Activated T-cell treated with anti-CD3 and anti-CD28 coated beads, Interleukin-2, amount 50 U/mL, for 24 hours (primary cell): ENCODE measurements at regions not wholly inside any gene's neighbourhood (a gene's known extent, or its start where the extent isn't known, plus 50 kb on each side); places are given as distances from the start of the nearest gene placed in this dataset.

Experiments used
- DNase-seq: peaks from one replicate; pipeline ENCODE4 v3.0.0-alpha.2; 2020
- H3K27ac Mint-ChIP-seq: 2 replicates; pipeline ENCODE4 v1.8.0; 2020; ENCODE audit warnings: mild to moderate bottlenecking, mixed read lengths
- H3K27me3 Mint-ChIP-seq: 2 replicates; pipeline ENCODE4 v1.8.0; 2020; ENCODE audit warnings: mixed read lengths
- H3K36me3 Mint-ChIP-seq: 2 replicates; pipeline ENCODE4 v1.8.0; 2020; ENCODE audit warnings: low read depth, mixed read lengths
- H3K4me1 Mint-ChIP-seq: 2 replicates; pipeline ENCODE4 v1.8.0; 2020; ENCODE audit warnings: low read depth, mixed read lengths
- H3K4me3 Mint-ChIP-seq: 2 replicates; pipeline ENCODE4 v1.8.0; 2020; ENCODE audit warnings: mild to moderate bottlenecking, moderate library complexity, mixed read lengths
- H3K9me3 Mint-ChIP-seq: 2 replicates; pipeline ENCODE4 v1.8.0; 2020; ENCODE audit warnings: mixed read lengths

DNA sequence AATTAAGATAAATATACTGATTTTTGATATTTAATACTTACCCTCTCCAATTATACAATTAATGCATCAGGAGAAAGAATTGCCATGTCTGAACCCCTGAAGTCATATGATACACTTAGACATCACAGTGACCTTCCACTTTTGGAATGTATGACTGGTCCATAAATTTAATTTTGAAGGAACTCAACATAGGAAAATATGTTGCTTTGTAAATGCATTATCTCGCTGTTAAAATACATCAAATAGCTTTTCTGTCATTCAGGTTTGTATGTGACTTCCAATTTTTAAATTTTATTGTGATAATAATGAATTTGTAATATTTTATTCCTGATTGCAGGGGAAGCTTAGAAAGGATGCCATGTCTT lies 631.9 kb upstream of the ANKRD30A start:
- H3K27ac Mint-ChIP-seq: no peak overlapping the region
- no peaks in the 10 kb centered on the region for H3K4me1 Mint-ChIP-seq
- no peak overlapping the region for H3K4me3 Mint-ChIP-seq
- peaks cover 10% of the 10 kb centered on the region for H3K9me3 Mint-ChIP-seq
- H3K27me3 Mint-ChIP-seq: no peaks in the 10 kb centered on the region
- no peaks in the 10 kb centered on the region for H3K36me3 Mint-ChIP-seq
- no peak for DNase-seq

DNA sequence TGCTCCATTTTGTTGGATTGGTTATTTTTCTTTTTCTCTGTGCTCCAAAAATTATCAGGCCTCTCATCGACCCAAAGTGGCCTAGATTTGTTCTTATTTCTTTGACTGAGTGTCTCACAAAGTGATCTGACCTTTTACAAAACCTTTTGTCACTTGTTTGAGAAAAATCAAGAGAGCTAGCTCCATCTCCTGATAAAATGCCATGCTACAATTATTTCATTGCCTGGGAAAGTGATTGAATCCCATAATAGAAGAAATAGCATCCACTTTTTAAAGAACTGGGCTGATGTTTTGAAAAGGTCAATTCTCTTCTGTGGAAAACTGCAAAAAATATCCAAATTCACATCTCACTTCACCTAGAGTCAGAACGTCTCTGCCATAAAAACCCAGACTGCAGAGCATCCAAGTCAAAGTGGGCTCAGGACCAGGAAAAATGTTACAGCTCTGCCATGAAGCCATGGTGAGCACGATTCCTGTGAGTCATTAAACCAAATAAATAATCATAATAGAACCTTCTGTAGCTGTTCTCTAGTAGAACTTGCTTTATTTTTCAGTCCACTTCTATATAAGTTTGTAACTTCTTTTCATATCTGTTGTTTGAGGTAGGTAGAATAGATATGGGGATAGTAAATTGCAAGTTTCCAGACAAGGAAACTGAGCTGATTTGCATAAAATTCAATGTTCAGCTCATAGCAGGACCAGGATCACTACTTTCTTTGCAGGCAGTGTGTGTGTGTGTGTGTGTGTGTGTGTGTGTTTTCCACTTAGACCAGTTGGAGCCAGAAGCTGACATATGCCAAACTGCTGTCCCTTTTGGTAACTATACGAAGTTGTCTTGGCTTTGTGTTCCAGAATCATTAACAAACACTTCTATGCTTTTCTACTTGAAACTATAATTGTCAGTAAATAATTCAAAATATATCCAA lies 632.5 kb upstream of the ANKRD30A start:
- no peaks in the 10 kb centered on the region for H3K27me3 Mint-ChIP-seq
- no peak for DNase-seq
- H3K4me3 Mint-ChIP-seq: no peak overlapping the region
- H3K36me3 Mint-ChIP-seq: no peaks in the 10 kb centered on the region
- peaks cover 10% of the 10 kb centered on the region for H3K9me3 Mint-ChIP-seq
- H3K27ac Mint-ChIP-seq: no peak overlapping the region
- H3K4me1 Mint-ChIP-seq: no peaks in the 10 kb centered on the region

DNA sequence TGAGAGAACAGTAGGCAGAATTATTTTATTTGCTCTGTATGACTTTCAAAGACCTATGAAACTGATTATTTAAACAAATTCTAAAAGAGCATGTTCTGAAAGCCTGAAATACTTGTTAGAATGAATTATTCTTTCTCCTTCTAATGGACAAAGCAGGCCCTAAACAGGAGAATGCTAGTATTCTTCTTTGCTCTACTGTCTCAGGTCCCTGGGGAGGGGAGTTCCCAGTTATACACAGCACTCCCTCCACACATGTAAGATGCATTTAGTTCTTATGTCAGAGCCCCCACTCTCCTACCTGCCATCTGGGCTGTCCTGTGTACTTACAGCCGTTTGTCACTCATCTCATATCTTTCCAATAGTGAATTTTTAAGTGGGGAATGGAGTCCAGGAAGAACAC lies 633.5 kb upstream of the ANKRD30A start:
- no peaks in the 10 kb centered on the region for H3K27me3 Mint-ChIP-seq
- no peak for DNase-seq
- H3K4me1 Mint-ChIP-seq: no peaks in the 10 kb centered on the region

DNA sequence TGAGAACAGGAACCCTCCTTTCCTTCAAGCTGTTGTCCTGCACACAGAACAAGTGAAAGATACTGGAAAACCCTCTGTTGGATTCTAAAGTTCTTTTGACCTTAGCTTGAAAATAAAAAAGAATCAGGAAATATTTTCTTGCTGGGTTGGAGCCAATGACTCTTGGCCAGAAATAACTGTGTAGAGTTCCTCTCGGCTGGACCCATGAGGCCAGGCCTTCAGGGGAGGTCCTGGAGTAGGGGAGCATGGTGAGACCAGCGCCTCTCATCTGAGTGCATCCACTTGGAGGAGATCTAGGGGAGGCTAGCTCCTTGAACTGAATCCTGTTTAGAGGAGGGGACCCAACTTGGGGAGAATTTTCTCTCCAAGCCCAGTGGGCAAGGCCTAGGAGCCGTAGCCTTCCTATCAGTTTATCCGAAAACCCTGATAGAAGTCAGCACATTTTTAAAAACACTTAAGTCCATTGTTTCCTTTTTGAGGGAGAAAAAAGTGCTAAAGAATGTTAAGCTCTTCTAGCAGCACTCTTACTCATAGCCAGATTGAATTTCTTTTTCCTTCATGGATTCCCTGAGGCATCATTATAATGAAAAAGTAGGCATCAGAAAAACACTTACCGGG lies 635.7 kb upstream of the ANKRD30A start:
- no peaks in the 10 kb centered on the region for H3K4me1 Mint-ChIP-seq
- peaks cover 5% of the 10 kb centered on the region for H3K9me3 Mint-ChIP-seq
- H3K4me3 Mint-ChIP-seq: no peak overlapping the region
- DNase-seq: no peak
- H3K27me3 Mint-ChIP-seq: no peaks in the 10 kb centered on the region
- no peaks in the 10 kb centered on the region for H3K36me3 Mint-ChIP-seq
- no peak overlapping the region for H3K27ac Mint-ChIP-seq

More for the DNA sequence above, 633.5 kb upstream of the ANKRD30A start:
- Mint-ChIP-seq H3K9me3 (peaks cover 10% of the 10 kb centered on the region), H3K27ac (no peak overlapping the region), H3K36me3 (no peaks in the 10 kb centered on the region), H3K4me3 (no peak overlapping the region)

DNA sequence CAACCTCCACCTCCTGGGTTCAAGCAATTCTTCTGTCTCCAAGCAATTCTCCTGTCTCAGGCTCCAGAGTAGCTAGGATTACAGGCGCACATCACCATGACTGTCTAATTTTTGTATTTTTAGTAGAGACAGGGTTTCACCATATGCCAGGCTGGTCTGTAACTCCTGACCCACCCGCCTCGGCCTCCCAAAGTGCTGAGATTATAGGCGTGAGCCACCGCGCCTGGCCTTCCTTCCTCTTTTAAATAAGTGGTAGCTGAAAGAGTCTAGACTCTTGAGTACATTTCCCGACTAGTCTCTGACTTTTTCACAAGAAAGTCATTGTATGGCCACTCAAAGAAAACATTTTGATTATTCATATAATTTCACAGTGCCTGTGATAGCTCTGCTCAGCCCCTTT lies 636.2 kb upstream of the ANKRD30A start:
- Mint-ChIP-seq H3K4me3 (no peak overlapping the region), H3K9me3 (peaks cover 4% of the 10 kb centered on the region), H3K4me1 (no peaks in the 10 kb centered on the region), H3K27me3 (no peaks in the 10 kb centered on the region), H3K27ac (no peak overlapping the region), H3K36me3 (no peaks in the 10 kb centered on the region)
- no peak for DNase-seq

DNA sequence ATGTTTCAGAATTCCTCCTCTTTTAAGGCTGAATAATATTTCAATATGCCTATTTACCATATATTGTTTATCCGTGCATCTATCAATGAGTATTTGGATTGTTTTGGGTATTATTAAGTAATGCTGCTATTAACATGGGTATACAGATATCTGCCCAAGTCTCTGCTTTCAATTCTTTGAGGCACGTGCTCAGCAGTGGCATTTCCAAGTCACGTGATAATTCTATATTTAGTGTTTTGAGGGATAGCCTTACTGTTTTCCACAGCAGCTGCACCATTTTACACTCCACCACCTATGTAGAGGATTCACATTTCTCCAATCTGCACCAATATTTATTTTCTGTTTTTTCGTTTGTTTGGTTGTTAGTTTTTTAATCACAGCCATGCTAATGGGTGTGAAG lies 636.8 kb upstream of the ANKRD30A start:
- no peak overlapping the region for H3K27ac Mint-ChIP-seq

DNA sequence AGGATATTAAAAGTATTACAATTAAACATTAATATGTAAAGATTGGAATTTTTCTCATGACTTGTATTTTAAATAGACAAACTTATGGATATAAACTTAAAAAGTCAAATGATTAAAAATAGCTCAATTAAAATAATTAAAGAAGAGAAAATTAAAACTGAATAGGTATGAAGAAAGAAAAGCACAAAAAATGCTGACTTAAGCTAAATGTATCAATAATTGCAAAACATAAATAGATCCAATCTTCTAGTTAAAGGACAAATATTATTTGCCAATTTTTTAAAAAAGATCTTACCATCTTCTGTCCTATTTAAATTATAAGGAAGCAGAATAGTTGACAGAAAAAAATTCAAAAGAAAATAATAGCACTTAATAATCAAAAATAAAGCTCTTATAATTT lies 646.3 kb upstream of the ANKRD30A start:
- no peaks in the 10 kb centered on the region for H3K36me3 Mint-ChIP-seq
- peaks cover 3% of the 10 kb centered on the region for H3K9me3 Mint-ChIP-seq
- DNase-seq: no peak
- no peaks in the 10 kb centered on the region for H3K27me3 Mint-ChIP-seq
- H3K4me3 Mint-ChIP-seq: no peak overlapping the region
- no peak overlapping the region for H3K27ac Mint-ChIP-seq
- no peaks in the 10 kb centered on the region for H3K4me1 Mint-ChIP-seq

More for the DNA sequence above, 636.8 kb upstream of the ANKRD30A start:
- Mint-ChIP-seq H3K36me3 (no peaks in the 10 kb centered on the region), H3K9me3 (peaks cover 4% of the 10 kb centered on the region), H3K4me3 (no peak overlapping the region), H3K4me1 (no peaks in the 10 kb centered on the region), H3K27me3 (no peaks in the 10 kb centered on the region)
- DNase-seq: no peak

DNA sequence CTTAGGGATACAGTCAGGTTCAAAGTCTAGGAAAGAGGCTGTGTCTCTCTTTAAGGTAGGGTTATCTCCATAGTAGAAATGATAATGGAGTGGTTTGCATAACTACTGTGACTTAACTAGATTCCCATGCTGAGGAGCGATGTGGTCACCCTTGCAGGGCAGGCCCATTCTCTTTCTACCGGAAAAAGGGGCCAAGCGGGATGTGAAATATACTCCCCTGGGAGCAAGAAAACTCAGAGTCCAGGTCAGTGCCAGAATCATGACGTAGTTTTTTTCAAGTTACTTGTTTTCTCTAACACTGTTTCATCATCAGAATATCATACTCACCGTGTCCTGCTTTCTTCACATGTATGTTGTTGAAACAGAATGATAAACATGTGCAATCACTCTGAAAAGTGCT lies 649.0 kb upstream of the ANKRD30A start:
- no peaks in the 10 kb centered on the region for H3K27me3 Mint-ChIP-seq
- H3K36me3 Mint-ChIP-seq: no peaks in the 10 kb centered on the region
- H3K4me1 Mint-ChIP-seq: no peaks in the 10 kb centered on the region
- peaks cover 3% of the 10 kb centered on the region for H3K9me3 Mint-ChIP-seq
- H3K4me3 Mint-ChIP-seq: no peak overlapping the region
- no peak overlapping the region for H3K27ac Mint-ChIP-seq
- DNase-seq: no peak

DNA sequence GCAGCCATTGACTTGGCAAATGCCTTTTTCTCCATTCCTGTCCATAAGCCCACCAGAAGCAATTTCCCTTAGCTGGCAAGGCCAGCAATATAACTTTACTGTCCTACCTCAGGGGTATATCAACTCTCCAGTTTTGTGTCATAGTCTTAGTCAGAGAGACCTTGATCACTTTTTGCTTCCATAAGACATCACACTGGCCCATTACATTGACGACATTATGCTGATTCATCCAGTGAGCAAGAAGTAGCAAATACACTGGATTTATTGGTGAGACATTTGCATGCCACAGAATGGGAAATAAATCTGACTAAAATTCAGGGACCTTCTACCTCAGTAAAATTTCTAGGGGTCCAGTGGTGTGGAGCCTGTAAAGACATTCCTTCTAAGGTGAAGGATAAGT lies 649.7 kb upstream of the ANKRD30A start:
- H3K9me3 Mint-ChIP-seq: peaks cover 3% of the 10 kb centered on the region
- no peak overlapping the region for H3K4me3 Mint-ChIP-seq
- H3K4me1 Mint-ChIP-seq: no peaks in the 10 kb centered on the region
- no peaks in the 10 kb centered on the region for H3K27me3 Mint-ChIP-seq
- no peaks in the 10 kb centered on the region for H3K36me3 Mint-ChIP-seq
- no peak for DNase-seq
- no peak overlapping the region for H3K27ac Mint-ChIP-seq

DNA sequence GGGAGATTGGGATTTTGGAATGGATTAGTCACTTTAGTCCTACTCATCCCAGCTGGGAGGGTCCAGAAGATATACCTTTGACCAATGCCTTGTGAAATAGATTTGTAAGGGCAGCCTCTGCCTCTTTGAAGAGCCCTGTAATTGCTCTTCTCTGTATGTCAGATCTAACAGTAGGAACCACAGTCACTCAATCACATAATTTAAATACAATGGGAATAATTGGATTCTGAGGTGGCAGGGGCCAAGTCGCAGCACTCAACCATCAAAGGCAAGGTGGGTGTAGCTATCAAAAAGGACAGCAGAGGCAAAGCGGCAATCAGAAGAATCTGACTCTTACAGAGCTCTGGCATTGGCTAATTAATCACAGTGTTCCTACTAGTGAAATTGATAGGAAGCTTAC lies 650.9 kb upstream of the ANKRD30A start:
- H3K27ac Mint-ChIP-seq: no peak overlapping the region
- no peak for DNase-seq
- no peak overlapping the region for H3K4me3 Mint-ChIP-seq
- H3K27me3 Mint-ChIP-seq: no peaks in the 10 kb centered on the region
- no peaks in the 10 kb centered on the region for H3K36me3 Mint-ChIP-seq
- H3K9me3 Mint-ChIP-seq: peaks cover 3% of the 10 kb centered on the region
- H3K4me1 Mint-ChIP-seq: no peaks in the 10 kb centered on the region

DNA sequence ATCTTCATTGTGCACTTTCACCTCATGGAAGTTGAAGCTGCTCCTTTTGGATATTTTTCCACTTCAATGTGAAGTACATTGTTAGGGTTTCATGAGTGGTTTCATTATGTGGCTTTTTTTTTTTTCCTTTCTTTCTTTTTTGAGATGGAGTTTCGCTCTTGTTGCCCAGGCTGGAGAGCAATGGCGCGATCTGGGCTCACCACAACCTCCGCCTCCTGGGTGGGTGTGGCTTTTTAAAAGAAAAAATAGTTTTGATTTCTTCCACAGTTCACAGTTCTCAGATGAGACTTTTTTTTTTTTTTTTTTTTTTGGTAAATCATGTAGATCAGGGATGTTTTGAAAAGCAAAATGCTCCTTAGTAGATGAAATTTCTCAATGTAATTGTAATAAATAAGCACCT lies 652.3 kb upstream of the ANKRD30A start:
- DNase-seq: no peak
- H3K27ac Mint-ChIP-seq: no peak overlapping the region
- H3K9me3 Mint-ChIP-seq: peaks cover 5% of the 10 kb centered on the region
- no peaks in the 10 kb centered on the region for H3K36me3 Mint-ChIP-seq
- H3K4me1 Mint-ChIP-seq: no peaks in the 10 kb centered on the region
- no peak overlapping the region for H3K4me3 Mint-ChIP-seq
- H3K27me3 Mint-ChIP-seq: no peaks in the 10 kb centered on the region

DNA sequence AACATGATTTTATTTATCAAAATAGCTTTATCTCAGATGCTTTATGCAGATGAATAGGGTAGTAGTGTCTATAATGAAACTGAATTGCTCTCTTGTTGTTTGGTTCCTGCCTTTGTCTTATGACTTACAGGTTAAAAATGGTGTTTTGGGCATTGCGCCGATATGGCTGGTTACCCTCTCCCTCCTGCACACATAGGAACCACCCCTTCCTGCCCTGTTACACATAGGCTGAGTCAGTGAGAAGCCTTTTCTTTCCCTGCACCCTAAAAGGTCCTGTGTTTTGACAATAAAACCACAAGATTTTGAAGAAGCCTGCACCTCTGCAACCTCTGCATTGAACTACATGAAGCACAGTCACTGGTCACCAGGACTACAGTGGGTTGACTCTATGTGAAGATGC lies 655.8 kb upstream of the ANKRD30A start:
- Mint-ChIP-seq H3K36me3 (no peaks in the 10 kb centered on the region), H3K4me3 (no peak overlapping the region), H3K27me3 (no peaks in the 10 kb centered on the region), H3K4me1 (no peaks in the 10 kb centered on the region), H3K27ac (no peak overlapping the region), H3K9me3 (peaks cover 4% of the 10 kb centered on the region)
- no peak for DNase-seq

DNA sequence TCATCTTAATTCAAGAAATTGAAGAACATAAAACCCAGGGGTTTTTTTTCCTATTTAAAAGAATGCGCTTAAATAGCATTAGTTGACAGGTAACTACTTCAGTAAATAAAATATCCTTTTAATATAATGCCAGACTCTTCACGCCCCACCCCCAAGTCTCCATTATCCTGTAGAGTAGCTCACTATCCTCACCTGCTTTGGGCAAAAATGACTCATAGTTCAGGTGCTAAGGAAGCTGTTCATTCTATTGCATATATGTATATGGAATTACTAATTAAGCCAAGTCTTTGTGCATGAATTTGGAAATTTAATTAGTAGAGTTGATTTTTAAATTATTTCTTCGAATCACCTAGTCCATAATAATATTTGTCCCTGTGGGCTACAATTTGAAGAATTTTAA lies 656.8 kb upstream of the ANKRD30A start:
- no peaks in the 10 kb centered on the region for H3K36me3 Mint-ChIP-seq
- DNase-seq: no peak
- no peak overlapping the region for H3K4me3 Mint-ChIP-seq
- no peaks in the 10 kb centered on the region for H3K4me1 Mint-ChIP-seq
- no peaks in the 10 kb centered on the region for H3K27me3 Mint-ChIP-seq
- H3K27ac Mint-ChIP-seq: no peak overlapping the region
- H3K9me3 Mint-ChIP-seq: peaks cover 4% of the 10 kb centered on the region

DNA sequence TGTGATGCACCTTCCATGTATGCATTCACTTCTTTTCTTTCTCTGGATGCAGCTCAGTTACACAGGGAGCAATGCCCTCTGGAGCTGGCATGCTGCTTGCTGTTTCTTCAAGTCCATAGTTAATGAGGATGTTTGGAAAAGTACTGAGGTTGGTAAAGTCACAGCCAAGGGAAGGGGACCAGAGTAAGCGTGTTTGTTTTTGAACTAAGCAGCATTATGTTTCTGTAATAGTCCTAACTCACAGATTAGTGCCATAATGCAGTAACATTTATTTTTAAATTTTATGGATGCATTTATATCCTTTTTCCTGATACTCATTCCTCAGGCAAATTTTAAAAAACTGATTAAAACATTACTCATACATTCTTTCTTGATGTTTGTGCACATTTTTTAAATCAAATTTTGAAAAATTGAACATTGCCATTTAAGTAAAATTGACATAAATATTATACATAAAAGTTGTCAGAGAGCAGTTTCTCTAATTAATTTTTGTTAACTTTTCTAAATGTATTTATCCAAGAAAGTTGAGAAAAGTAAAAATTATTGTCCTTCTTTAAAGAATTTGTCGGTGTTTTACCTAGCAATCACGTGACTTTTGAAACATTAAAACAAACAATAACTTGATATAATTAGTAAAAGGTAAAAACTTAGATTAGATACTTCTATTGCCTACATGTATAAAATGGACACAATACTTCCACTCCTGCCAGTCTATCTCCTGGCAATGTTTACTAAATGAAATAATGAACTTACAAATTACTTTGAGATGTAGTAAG lies 659.6 kb upstream of the ANKRD30A start:
- Mint-ChIP-seq H3K36me3 (no peaks in the 10 kb centered on the region), H3K9me3 (peaks cover 12% of the 10 kb centered on the region), H3K27ac (no peak overlapping the region), H3K4me3 (no peak overlapping the region), H3K27me3 (no peaks in the 10 kb centered on the region), H3K4me1 (no peaks in the 10 kb centered on the region)
- DNase-seq: no peak

DNA sequence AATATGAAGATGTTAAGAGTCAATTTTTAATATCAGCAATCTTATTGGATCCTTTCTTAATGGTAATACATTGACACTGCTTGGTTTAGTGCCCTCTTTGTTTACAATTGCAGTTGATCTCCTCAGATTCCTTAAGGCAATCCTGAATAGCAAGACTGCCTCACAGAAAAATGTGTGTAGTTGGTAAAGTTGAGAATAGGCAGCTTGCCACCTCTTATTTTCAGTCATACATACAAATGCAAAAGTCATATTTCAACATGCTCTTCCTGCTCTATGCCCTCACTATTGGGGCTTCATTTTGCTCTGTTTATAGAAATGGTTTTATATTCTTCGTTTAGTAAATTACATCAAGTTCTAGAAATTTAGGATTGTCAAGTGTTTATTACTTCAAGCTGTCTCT lies 661.1 kb upstream of the ANKRD30A start:
- Mint-ChIP-seq H3K4me3 (no peak overlapping the region), H3K27ac (no peak overlapping the region), H3K27me3 (no peaks in the 10 kb centered on the region), H3K9me3 (peaks cover 15% of the 10 kb centered on the region), H3K36me3 (no peaks in the 10 kb centered on the region), H3K4me1 (no peaks in the 10 kb centered on the region)
- DNase-seq: no peak
